ENCODE measurements at regions not wholly inside any gene's neighbourhood (a gene's known extent, or its start where the extent isn't known, plus 50 kb on each side); places are given as distances from the start of the nearest gene placed in this dataset.

- H3K27me3 ChIP-seq: no peaks in the 10 kb centered on the region
- no peak for TF ChIP-seq CTCF (IDR thresholded peaks at IDR 0.05)
- H3K36me3 ChIP-seq: no peaks in the 10 kb centered on the region
- peak in 1 of 2 donors; percentile 53 for DNase-seq
- no peaks in the 10 kb centered on the region for H3K4me1 ChIP-seq
- H3K9me3 ChIP-seq: no peaks in the 10 kb centered on the region
- H3K4me3 ChIP-seq: no peak overlapping the region
- no peak overlapping the region for H3K27ac ChIP-seq
- intact Hi-C loops (cut with DNase I; ENCODE audit: low total_unique reads): no loop called here
These were observed 115.2 kb upstream of the RTL1 start for GRCh38 chr14:101018561-101019290.

DNA sequence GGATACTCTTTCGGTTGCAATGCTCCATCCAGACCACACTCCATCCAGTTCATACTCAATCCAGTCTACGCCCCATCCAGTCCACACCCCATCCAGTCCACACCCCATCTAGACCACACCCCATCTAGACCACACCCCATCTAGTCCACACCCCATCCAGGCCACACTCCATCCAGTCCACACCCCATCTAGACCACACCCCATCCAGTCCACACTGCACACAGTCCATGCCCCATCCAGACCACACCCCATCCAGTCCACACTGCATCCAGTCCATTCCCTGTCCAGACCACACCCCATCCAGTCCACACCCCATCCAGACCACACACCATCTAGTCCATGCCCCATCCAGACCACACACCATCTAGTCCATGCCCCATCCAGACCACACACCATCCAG, 116.0 kb upstream of the RTL1 start:
- Histone ChIP-seq H3K9me3 (no peaks in the 10 kb centered on the region), H3K4me1 (no peaks in the 10 kb centered on the region), H3K27me3 (no peaks in the 10 kb centered on the region), H3K36me3 (no peaks in the 10 kb centered on the region), H3K27ac (no peak overlapping the region), H3K4me3 (no peak overlapping the region)
- no peak for TF ChIP-seq CTCF (IDR thresholded peaks at IDR 0.05)
- intact Hi-C loops (cut with DNase I; ENCODE audit: low total_unique reads): no loop called here
- peak in 1 of 2 donors; percentile 21 for DNase-seq

- Histone ChIP-seq H3K36me3 (no peaks in the 10 kb centered on the region), H3K4me1 (no peaks in the 10 kb centered on the region), H3K27me3 (no peaks in the 10 kb centered on the region), H3K27ac (no peak overlapping the region), H3K9me3 (no peaks in the 10 kb centered on the region), H3K4me3 (no peak overlapping the region)
- intact Hi-C loops (cut with DNase I; ENCODE audit: low total_unique reads): no loop called here
- no peak for TF ChIP-seq CTCF (IDR thresholded peaks at IDR 0.05)
- DNase-seq: peak in 1 of 2 donors; percentile 38
These were observed 116.6 kb upstream of the RTL1 start for GRCh38 chr14:101019990-101020710.

DNA sequence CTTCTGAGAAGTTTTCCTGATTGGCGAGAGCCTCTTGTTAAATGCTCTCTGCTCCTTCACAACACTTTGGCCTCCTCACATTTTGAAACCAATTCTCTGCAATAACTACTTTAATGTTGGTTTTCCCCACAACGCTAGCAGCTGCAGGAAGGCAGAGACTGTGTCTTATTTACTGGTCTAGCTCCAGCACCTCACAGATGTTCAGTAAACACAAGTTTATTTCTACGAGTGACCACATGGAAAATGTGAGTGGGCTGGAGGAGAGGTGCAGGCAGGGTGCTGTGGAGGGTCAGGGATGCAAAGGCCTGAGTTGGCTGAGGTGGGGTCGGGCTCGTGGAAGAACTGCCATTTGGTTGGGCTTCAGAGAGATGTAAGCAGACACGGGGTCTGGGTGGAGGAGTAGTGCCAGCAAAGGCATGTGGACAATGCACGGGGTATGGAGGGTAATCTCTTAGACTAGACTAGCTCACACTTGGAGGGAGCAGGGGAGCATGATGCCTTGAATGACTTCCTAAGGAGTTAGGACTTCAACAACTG, 117.4 kb upstream of the RTL1 start:
- no peak overlapping the region for H3K27ac ChIP-seq
- no peaks in the 10 kb centered on the region for H3K27me3 ChIP-seq
- no peak overlapping the region for H3K4me3 ChIP-seq
- DNase-seq: peak in 1 of 2 donors; percentile 49
- no peak for TF ChIP-seq CTCF (IDR thresholded peaks at IDR 0.05)
- no peaks in the 10 kb centered on the region for H3K9me3 ChIP-seq
- intact Hi-C loops (cut with DNase I; ENCODE audit: low total_unique reads): no loop called here
- H3K4me1 ChIP-seq: no peaks in the 10 kb centered on the region
- H3K36me3 ChIP-seq: no peaks in the 10 kb centered on the region

DNA sequence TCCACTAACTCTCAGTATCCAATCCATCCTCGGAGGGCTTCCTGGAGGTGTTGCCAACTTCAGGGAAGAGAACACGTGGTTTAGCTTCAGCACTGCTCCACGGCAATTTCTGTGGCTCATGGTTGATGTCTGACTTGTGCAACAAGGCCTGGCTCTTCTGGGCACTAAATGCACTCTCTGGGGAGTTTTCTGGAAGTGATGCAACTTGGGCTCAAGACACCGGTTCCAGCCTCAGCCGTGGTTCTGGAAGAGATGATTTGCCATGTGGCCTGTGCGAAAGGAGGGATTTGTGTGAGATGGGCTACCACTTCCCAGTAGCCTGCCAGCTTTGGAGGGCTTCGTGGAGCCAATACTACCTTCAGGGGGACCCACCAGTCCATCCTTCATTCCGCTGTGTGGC, 118.6 kb upstream of the RTL1 start:
- Histone ChIP-seq H3K36me3 (no peaks in the 10 kb centered on the region), H3K27ac (no peak overlapping the region), H3K9me3 (no peaks in the 10 kb centered on the region), H3K4me1 (no peaks in the 10 kb centered on the region), H3K27me3 (no peaks in the 10 kb centered on the region), H3K4me3 (no peak overlapping the region)
- intact Hi-C loops (cut with DNase I; ENCODE audit: low total_unique reads): no loop called here
- TF ChIP-seq CTCF (IDR thresholded peaks at IDR 0.05): no peak
- DNase-seq: peak in 1 of 2 donors; percentile 54

Data from tibial artery (tissue), 4 donors.